Middle frontal gyrus (tissue), 1 donor: ENCODE measurements at regions not wholly inside any gene's neighbourhood (a gene's known extent, or its start where the extent isn't known, plus 50 kb on each side); places are given as distances from the start of the nearest gene placed in this dataset.

Source experiments
- DNase-seq: peaks from one replicate; pipeline ENCODE4 v3.0.0-alpha.2; 2015; ENCODE audit warnings: low spot score; ENCODE audit errors: extremely low spot score

DNA sequence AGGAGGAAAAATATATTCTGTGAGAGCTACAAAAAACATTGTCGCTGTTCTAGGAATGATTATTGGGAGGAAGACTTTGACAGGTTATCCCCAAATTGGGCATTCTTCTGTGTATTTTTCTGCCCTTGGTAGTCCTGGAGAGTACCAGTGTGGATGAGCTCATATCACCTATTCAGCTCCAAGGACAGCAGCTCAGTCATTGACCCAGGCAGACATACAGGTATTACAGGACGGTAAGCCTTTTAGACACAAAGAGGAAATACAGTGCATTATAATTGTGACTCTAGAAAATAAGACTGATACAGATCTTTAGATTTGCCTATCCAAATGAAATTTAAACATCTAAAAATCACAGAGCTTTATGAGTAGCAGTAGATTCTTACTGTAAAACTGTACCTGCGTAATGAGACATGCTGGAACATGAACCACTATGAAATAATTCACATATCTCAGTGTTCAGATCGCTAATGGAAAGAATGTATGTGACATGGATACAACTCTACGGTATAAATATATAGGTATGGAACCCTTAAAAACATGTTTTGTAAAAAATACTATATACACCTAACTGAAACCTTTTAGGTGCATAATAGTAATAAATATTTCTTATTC is 56.0 kb downstream of the PLK2 start:
- no peak for DNase-seq

- no peak for DNase-seq
Observed at GRCh38 chr5:58401701-58402100, 58.2 kb downstream of the PLK2 start.

GRCh38 chr5:58400737-58401136 is 59.1 kb downstream of the PLK2 start:
- DNase-seq = no peak

GRCh38 chr5:58399951-58400350 is 59.9 kb downstream of the PLK2 start:
- DNase-seq = no peak

GRCh38 chr5:58394339-58394738 is 65.5 kb downstream of the PLK2 start:
- no peak for DNase-seq

- no peak for DNase-seq
Observed at GRCh38 chr5:58393716-58394115, 66.2 kb downstream of the PLK2 start.

DNA sequence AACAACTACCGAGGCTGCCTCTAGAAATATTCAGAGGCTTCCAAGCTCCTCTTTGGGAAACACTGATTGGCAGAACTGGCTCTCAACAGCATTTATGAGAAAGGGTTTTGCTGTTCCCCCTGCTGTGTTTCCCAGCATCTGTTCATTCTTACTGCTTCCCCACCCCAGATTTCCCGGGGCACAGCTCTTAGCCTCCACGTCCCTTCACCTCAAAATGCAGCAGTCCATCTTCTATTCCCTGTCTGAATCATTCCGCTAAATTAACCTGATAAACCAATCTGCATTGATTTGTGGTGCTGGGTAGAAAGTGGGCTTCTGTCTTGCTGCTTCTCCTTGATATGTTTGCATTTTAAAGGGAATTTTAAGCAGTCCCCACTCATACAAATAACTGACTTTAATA is 67.4 kb downstream of the PLK2 start:
- DNase-seq = no peak

DNA sequence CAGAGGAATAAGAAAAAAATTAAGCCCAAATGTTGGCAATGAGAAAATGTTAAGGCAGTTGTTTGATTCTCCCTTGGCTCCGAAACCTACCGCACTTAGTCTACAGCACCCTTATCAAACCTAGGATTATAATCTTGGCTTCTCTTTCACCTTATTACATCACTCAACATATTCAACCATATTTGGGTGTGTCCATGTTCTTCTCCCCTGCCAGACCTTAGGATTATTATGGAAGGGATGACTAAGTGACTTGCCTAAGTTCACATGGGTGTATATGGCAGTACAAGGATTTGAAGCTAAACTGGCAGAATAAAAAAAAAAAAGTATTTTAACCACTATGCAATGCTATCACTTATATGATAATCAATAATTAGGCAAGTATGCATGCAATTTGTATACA is 76.4 kb downstream of the PLK2 start:
- no peak for DNase-seq

DNA sequence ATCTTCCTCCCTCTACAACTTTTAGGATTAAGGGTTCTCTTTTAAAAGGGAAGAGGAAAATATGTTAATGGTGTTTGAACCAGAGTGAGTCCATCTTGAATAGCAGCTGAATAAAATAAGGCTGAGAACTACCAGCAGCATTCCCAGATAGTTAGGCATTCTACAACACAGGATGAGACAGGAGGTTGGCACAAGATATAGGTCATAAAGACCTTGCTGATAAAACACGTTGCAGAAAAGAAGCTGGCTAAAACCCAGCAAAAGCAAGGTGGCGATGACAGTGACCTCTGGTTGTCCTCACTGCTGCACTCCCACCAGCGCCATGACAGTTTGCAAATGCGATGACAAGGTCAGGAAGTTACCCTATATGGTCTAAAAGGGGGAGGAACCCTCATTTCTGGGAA is 77.8 kb downstream of the PLK2 start:
- DNase-seq = no peak

DNA sequence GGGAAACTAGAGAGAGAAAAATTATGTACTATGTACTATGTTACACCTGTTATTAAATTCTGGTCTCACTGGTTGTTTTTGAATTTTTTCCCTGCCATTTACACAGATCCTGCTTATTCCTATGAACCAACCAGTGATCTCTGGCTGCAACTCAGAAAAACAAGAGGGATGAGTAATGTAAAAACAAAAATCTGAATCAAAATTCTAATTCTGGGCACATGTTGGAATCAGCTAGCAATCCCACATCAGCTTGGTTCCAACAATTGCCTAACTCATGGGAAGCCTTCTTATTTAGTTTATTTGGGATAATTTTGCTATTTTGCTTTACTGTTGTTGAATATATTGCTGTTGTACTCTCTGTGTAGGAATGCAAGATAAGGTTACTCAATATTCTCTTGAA is 78.3 kb downstream of the PLK2 start:
- DNase-seq = no peak

- no peak for DNase-seq
Observed at GRCh38 chr5:58380655-58381054, 79.2 kb downstream of the PLK2 start.

DNA sequence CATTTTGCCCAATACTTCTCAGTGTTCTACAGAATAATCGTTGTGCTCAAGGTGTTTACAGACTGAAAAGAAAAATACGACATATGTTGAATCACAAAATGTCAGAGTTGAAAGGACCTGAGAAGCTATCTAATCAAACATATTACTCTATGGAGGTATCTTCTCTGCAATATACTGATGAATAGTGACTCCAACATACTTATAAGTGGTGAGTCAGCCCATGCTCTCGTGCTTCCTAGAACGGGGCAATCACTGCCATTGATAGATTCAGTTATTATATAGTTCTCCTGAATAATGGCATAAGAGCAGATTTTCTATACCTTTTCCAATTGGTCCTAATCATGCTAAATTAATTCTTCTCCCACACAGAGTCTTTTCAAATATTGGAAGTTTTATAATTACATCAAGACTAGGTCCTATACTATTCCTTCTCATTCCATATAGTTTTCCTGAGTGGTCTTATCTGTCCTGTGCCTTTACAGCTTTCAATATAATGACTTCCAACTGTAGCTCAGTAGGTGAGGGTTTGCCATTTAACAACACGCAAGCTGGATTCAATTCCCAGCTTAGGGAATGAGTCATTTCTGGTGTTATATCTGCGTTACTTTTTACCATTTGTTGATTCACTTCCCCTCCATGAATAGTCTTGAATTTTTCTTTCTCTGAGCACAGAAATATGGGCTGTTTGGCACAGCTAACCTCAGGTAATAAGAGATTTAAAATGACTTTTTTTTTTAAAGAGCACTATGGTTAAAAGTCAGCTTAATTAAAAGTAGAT is 81.1 kb downstream of the PLK2 start:
- no peak for DNase-seq

GRCh38 chr5:58370606-58371005 is 89.3 kb downstream of the PLK2 start:
- DNase-seq = no peak

DNA sequence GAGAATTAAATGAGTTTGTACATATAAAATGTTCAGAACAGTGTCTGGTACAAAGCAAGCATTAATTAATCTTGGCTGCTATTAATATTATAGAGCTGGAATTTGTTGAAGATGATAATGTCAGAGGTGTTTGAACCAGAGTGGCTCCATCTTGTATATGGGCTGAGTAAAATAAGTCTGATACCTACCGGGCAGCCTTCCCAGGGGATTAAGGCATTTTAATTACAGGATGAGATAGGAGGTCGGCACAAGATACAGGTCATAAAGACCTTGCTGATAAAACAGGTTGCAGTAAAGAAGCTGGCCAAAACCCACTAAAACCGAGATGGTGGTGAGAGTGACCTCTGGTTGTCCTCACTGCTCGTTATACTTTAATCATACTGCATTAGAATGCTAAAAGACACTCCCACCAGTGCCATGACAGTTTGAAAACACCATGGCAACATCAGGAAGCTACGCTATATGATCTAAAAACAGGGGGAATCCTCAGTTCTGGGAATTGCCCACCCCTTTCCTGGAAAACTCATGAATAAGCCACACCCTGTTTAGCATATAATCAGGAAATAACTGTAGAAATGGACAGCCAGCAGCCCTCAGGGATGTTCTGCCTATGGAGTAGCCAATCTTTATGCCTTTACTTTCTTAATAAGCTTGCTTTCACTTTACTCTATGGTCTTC is 90.2 kb downstream of the PLK2 start:
- no peak for DNase-seq

GRCh38 chr5:58366461-58366860 is 93.4 kb downstream of the PLK2 start:
- DNase-seq = peak; percentile 23

- DNase-seq = no peak
Observed at GRCh38 chr5:58365791-58366190, 94.1 kb downstream of the PLK2 start.

- no peak for DNase-seq
Observed at GRCh38 chr5:58363461-58364249, 96.2 kb downstream of the PLK2 start.

GRCh38 chr5:58362135-58362534 is 97.8 kb downstream of the PLK2 start:
- DNase-seq = no peak

GRCh38 chr5:58360794-58361193 is 99.1 kb downstream of the PLK2 start:
- DNase-seq = no peak

GRCh38 chr5:58359981-58360380 is 99.9 kb downstream of the PLK2 start:
- no peak for DNase-seq

- no peak for DNase-seq
Observed at GRCh38 chr5:58358501-58359178, 101.2 kb downstream of the PLK2 start.
